ENCODE measurements at regions not wholly inside any gene's neighbourhood (a gene's known extent, or its start where the extent isn't known, plus 50 kb on each side); places are given as distances from the start of the nearest gene placed in this dataset.

- TF ChIP-seq GLI4 (CRISPR knock-in tag; IDR thresholded peaks at IDR 0.05; ENCODE audit: borderline replicate concordance), result no peak
- no peak for TF ChIP-seq CTCF (CRISPR knock-in tag; IDR thresholded peaks at IDR 0.05)
- TF ChIP-seq POLR2AphosphoS5 (IDR thresholded peaks at IDR 0.05; ENCODE audit: low read depth, low read length), result no peak
These were observed 803.1 kb upstream of the RAB6C start for GRCh38 chr2:129176375-129176774.
